Stimulated activated CD4-positive, alpha-beta T cell treated with anti-CD3 and anti-CD28 coated beads, Interleukin-12 subunit alpha, Interleukin-12 subunit beta, amount 100 ng/mL, for 24 hours (primary cell): ENCODE measurements at regions not wholly inside any gene's neighbourhood (a gene's known extent, or its start where the extent isn't known, plus 50 kb on each side); places are given as distances from the start of the nearest gene placed in this dataset.

Experiments used
- DNase-seq, 2 experiments: peaks; one replicate each; pipeline ENCODE4 v3.0.0-alpha.2; 2020; ENCODE audit warnings: low read depth in 2 of 2

DNA sequence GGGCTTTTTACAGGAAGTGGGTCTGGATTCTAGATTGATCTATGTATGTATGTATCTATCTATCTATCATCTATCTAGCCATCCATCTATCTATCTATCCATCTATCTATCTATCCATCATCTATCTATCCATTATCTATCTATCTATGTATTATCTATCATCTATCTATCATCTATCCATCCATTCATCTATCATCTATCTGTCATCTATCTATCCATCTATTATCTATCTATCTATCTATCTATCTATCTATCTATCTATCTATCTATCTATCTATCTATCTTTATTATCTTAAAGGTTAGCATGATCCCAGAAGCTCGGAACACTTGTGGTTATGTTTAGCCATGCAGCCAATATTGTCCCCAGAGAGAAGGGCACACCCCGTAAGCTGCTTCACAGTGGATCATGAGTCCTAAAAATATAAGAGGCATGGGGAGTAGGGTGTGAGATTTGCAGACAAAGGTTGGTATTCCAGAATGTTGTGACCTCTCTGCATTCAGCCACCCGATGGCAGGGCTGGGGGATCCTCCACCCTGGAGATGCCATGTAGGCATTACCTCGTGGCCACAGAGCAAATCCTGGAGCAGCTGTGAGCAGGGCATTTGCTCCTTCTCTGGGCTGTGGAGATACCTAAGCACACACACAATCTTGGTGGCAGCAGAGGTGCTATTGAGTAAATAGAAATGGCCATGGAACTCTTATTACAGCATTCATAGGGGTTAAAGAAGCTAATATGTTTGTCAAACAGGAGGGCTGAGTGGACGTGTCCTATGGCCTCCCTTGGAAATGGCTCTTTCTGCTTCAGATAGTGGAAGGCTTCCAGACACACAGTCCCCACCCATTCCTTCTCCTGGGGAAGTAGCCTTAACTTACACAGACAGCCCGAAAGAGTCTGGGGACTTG lies 310.0 kb upstream of the TSHZ3 start:
- DNase-seq, result no peak

DNA sequence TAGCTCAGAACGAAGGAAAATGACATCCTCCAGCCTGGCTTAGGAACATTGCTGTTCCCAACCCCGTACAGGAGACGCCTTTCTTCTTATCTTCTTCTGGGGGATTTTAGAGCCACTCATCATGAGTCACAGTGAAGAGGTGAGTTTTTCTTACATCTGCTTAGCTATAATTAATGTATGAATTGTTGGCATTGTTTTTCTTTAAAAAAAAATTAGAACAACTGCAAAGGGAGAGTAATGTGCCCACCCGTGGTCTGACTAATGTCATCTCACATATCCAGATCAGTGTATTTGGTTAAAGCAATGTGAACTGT lies 310.6 kb upstream of the TSHZ3 start:
- DNase-seq, result no peak

GRCh38 chr19:31664096-31664495 lies 314.9 kb upstream of the TSHZ3 start:
- no peak for DNase-seq

DNA sequence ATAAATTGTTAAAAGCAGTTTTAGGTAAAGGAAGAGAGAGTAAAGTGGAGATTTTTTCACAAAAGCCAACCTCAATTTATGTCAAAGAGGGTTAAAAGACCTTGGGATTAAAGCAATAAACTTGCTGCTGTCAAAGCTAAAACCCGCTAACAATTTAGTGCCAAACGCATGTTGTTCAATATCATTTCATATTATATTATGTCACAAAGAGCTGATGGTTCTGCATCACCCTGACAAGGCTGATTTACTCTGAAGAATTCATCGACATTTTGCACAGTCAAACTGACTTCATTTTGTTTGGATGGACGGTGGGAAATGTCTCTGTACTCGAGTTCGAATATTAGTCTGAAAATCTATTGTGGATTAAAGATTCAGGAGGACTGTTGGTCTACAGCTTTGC lies 315.8 kb upstream of the TSHZ3 start:
- no peak for DNase-seq

DNA sequence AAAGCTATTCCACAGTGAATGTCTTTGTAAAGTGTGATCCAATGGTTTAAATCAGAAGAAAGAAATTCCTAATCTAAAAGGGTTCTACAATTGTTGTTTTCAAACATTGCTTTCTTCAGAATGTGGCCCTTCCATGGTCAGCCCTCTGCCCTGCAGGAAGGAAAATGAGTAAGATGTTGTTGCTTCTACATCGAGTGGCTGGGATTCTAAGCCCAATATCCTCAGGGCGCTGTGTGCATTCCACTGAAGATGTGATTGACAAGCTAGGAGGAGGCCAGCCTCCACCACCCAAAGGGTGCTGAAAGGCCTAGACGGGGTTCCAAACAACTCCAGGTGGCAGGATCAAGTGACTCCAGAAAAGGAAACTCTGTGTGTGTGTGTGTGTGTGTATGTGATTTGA lies 316.9 kb upstream of the TSHZ3 start:
- DNase-seq, result no peak

DNA sequence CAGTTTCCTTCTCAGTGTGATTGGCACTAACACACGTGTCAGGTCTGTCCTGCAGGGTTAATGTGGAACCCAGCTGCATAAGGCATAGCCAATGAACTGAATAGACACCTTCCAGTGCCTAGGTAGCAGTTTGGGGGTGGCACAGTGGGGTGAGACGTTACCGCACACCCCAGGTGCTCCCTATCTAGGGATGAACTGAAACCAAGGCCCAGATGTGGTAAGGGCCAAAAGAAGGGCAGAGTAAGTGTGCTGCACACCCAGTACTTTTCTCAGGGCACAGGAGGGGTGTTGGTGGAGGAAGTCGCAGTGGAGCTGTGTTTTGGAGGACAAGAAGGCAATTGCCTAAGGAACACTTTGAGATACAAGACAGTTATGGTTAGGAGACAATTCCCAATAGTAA lies 317.9 kb upstream of the TSHZ3 start:
- no peak for DNase-seq

- no peak for DNase-seq
Measured at GRCh38 chr19:31668921-31669320, 319.7 kb upstream of the TSHZ3 start.

- no peak for DNase-seq
Measured at GRCh38 chr19:31670931-31671330, 321.7 kb upstream of the TSHZ3 start.

- DNase-seq, result no peak
Measured at GRCh38 chr19:31671411-31672035, 322.3 kb upstream of the TSHZ3 start.

DNA sequence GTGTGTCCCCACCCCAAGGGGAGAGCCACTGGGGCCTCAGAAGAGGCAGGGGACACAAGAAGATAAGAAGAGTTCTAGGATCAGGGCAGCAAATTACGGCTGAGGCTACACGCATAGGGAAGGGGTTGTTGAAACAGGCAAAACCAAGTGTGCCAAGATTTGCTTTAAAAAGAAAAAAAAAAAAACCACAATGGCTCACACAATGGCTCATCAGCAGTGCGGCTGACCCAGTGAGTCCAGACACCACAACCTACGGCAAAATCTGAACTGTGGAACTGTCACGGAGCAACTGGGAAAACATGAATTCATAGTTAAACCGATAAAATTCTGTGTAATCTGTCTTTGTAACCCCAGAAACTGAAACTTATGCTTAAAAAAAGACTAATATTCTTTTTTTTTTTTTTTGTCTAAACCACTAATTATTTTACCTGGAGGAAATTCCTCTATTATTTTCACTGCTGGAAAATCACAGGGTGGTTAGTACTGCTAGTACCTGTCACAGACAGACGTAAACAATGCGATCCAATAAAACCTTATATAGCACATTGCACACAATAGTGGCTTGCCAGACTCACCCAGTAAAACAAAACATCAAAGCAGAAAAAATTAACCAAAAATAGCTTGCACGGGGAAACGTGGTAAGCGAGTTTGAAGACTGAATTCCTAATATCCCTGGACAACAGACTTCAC lies 325.4 kb upstream of the TSHZ3 start:
- no peak for DNase-seq

- no peak for DNase-seq
Measured at GRCh38 chr19:31675193-31675913, 326.1 kb upstream of the TSHZ3 start.

GRCh38 chr19:31676271-31677004 lies 327.2 kb upstream of the TSHZ3 start:
- no peak for DNase-seq

- no peak for DNase-seq
Measured at GRCh38 chr19:31678421-31678820, 329.2 kb upstream of the TSHZ3 start.

DNA sequence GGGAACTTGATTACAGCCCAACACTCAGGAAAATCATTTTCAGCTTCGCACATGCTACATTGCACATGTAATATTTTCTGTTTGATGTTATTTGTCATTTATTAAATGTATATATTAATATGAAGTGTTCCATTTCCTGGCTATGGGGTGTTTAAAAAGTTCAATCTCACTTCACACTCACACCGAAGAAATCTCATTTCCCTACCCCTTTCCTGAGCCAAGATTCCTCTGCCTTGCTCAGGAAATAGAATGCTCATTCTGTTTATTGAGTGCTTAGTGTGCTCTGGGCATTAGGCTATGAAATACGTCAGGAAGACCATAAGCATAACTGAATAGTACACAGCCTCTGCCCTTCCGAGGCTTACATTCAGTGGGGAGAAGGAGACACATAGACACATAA lies 331.9 kb upstream of the TSHZ3 start:
- DNase-seq, result no peak

DNA sequence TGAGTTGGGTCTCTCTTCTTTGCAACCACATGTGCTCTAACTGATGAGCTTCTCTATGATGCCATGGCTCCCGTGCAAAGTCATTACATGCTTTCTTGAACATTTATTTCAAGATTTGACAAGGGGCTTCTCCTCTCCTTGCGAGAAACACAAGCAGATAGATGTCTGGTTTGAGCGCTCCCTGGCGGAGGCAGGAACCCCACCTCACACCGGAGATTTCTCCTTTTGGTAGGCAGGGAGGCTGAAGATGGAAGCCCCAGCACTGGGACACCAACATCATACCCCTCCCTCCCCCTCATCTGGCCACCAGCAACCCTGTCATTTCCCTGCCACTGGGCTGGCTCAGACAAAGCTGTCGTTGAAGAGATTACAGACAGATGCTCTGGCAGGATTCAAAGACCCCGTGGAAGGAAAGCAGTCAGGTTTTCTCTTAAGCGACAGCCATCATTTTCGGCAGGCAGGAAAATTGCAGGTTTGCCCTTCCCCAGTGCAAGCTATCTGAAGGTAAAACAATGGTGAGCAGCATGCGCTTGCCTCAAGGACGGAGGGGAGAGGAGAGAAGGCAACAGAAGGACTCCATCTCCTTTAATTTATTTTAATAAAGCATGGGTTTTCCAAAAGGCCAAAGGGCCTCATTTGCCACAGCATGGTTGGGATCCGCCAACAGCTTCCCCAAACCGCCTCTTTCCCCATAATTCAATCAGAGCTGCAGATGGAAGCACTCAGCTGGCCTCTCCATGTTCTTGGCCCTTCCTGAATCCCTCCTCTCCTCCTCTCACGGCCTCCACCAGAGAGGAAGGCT lies 344.1 kb upstream of the TSHZ3 start:
- DNase-seq, result no peak

DNA sequence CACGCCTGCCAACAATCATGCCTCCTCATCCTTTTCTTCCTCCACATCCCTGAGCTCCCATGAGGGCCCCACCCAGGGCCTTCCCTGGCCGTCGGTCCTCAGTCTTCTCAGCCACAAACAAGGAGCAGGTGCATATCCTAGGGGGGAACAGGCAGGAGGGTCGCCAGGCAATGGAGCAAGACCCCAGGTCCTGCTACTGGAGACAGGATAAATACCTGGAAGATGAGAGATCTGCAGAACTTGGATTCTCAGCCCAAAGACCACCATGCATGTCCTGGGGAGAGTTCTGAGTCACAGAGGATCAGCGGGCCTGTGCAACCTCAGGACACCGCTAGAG lies 344.7 kb upstream of the TSHZ3 start:
- no peak for DNase-seq

DNA sequence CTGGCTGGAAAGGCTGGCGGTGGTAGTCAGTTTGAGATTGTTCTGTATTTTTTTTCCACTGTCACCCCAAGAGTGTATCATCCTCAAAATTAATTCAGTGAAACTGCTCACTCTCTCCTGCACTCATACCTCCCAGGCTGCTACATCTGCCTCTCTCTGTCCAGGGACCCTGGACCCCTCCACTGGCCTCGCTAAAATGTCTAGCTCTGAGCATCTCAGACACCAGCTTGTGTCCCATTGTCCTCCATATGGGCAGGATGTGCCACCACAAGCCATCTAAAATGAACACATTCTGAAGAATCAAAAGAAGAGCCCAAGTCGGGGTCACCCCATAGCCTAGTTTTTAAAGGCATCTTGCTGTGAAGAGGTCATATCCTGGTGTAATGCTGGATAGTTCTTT lies 345.5 kb upstream of the TSHZ3 start:
- no peak for DNase-seq

DNA sequence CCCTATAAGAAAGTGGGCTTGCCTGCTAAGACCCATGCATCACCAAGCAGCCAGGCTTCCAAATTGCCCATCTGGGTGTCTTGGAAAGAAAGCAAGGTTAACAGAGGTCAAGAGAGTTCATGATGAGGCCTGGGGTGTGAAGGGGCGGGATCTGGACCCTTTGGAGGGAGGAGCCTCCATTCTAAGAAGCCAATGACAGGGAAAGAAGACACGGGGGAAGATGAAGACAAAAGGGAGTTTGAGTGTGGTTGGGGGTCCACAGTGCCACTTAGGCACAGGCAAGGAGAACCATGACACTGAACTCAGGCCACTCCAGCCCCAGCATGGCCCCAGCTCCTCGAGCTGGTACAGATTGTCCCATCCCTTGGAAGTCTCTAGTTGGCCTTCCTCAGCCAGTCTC lies 350.2 kb upstream of the TSHZ3 start:
- no peak for DNase-seq

- DNase-seq, result no peak
Measured at GRCh38 chr19:31701146-31701545, 351.9 kb upstream of the TSHZ3 start.

DNA sequence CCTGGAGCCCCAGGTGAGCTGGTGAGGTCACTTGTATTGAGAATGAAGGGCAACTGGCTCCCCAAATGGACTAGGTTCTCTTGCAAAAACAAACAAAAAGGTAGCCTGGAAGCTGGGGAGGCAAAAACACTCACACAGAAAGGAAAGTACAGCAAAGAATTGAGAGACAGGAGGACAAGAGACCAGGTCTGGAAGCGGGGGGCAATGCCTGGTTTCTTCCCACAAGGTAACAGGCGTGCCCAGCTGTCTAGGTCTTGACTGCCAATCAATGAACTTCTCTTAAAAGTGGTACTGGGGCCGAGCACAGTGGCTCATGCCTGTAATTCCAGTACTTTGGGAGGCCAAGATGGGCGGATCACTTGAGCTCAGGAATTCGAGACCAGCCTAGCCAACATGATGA lies 356.4 kb upstream of the TSHZ3 start:
- DNase-seq, result no peak

DNA sequence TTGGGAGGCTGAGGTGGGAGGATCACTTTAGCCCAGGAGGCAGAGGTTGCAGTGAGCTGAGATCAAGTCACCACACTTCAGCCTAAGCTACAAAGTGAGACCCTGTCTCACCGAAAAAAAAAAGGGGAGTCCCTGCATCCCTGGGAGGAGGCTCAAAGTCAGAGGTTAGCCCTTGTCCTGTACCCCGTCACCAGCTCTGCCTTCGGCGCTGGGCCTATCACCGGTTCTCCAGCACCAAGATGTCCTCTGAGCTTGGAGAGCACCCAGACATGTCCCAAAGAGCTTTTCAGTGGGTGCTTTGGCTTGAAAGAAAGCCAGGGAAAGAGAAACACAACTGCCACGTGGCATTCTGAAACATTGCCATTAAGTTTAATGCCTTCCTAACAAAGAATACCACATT lies 356.9 kb upstream of the TSHZ3 start:
- DNase-seq, result no peak
